Activated CD4-positive, alpha-beta T cell treated with anti-CD3 and anti-CD28 coated beads, Interleukin-2, Interleukin-6, amounts not matched to agents 100 ng/mL and 50 ng/mL, durations not matched to agents 16 hours and 8 hours (primary cell): ENCODE measurements at regions not wholly inside any gene's neighbourhood (a gene's known extent, or its start where the extent isn't known, plus 50 kb on each side); places are given as distances from the start of the nearest gene placed in this dataset.
"Not testable (repeated sequence)": the region's sequence is repeated elsewhere in the genome, so short reads cannot be mapped to it uniquely, and the experiment has no call there.

Experiments used
- DNase-seq: peaks from one replicate; pipeline ENCODE4 v3.0.0-alpha.2; 2020

DNA sequence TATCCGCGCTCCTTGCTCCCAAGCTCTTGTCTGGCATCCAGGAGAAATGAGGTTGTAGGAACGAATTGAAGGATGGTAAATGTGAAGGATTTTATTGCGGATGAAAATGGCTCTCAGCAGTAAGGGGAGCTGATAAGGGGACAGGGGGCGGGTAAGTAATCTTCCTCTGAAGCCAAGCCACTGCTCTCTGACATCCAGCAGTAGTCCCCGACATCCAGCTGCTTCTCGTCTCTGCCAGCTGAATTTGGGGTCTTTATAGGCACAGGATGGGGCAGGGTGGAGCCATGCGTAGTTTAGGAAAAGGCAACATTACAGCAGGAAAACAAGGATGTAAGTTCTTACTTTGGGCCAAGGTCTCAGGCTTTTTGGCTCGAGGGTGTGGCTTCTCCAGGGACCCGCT is 1370.1 kb upstream of the RAG2 start:
- DNase-seq = no peak

DNA sequence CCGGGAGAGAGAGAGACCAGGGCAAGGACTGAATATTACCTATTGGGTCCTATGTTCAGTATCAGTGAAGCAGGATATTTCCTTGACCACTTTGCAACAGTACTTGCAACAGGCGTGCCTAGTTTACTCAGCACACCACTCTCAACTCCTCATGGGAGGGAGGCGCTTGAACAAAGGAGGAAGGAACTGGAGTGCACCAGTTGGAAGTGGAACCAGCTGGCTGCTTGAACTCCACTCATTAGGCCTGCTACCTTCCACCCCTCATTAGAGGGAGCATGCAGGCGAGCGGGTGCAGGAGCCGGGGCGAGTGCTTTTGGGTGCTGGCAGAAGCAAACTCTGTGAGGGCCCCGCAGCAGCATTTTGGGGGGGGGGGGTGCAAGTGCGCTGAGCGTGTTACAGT is 1369.6 kb upstream of the RAG2 start:
- DNase-seq = no peak

DNA sequence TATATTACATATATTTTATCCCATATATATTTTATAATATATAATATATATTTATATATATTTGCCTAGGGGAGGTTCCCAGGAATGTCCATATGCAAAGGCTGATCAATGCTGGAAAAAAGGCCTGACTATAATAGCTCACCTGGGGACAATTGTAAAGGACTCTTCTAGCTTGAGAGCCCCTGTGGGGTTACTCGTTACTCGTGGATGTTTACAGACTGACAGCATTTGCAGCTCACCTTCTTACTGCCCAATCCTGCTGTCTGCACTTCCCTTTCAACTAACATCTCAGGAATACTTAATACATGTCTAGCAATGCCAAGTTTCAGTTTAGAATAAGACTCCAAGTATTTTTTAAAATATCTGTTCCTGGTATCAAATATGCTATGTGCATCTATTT is 1365.4 kb upstream of the RAG2 start:
- no peak for DNase-seq

DNA sequence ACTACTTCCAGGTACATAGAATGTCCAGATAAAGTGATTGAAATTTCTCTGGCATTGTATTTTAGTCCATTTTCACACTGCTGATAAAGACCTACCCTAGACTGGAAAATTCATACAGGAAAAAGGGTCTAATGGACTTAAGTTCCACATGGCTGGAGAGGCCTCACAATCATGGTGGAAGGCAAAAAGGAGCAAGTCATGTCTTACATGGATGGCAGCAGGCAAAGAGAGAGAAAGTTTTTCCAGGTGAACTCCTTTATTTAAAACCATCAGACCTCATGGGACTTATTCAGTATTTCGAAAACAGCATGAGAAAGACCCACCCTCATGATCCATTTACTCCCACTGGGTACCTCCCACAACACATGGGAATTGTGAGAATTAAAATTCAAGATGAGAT is 1359.7 kb upstream of the RAG2 start:
- no peak for DNase-seq

DNA sequence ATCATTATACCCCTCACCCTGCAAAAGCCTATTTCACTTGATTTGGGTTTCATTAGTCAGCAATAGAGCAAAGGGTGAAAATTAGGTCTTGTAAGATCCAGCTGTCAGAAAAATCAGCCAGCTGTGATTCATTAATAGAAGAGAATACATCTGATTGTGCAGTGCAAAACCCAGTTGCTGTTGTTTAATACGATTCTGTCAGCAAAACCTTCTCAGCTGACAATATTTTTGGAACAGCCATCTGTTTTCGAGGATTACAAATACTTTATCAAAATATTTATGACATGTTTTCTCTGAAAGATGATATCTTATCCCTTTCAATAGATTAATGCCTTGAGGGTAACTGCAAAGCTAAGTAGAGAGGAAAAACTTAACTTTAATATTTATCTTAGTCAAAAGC is 1354.0 kb upstream of the RAG2 start:
- no peak for DNase-seq

DNA sequence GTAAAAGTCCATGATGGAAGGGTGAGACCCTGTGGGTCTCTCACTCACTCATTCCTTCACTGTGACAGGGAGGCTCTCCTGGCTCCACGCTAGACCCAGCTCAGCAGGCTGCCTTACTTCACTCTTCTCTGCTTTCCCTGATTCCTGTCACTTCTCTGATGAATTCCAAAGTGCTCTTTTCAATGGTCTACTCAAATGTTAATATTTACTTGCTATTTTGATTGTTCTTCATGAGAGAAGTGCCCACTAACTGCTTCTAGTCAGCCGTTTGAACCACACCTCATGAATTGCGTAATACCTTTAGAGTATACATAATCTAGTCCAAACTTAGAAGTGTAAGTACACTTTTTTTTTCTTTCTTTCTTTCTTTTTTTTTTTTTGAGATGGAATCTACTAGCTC is 1350.2 kb upstream of the RAG2 start:
- DNase-seq = no peak

DNA sequence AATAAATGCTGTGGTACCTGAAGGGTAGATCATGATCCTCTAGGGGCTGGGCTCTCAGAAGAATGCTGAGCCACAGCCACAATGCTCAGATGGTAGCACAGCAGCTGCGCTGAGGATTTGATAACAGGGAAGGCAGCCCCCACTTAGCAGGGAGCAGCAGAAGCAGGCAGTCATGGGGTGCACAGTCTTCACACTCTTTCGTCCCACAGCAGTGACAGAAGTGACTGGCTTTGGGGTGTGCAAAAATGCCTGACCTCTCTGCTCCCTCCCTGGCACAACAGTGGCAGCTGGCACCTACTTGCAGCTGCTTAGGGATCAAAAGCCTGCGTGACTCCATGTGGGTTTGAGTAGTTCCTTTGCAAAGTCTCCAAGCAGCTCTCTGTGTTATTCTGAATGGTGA is 1349.8 kb upstream of the RAG2 start:
- DNase-seq = no peak

DNA sequence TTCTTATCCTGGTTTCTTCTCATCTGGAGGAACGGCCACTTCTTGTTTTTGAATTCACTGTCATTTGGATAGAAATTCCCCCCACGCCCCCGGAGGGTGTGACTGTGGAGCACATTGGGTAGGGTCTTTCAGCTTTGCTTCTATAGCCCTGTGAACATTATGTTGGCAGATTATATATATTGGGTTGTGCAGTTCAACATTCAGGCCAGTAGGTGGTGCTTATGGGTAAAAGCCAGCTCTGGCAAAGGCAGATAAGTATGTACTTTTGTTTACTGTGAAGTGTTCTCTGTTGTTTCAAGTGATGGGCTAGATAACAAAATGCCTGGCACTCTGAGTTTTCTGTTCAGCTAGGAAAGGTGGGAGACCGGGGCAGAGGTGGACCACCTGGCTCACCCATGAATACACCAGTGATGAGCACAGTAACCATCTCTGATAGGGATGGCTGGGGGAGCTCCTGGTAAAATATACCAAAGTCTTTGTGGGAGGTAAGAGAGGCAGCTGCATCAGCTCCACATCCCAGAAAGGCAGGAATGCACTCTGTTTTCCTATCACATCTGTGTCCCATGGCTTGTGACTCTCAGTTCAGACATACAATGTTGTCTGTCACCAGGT is 1348.2 kb upstream of the RAG2 start:
- peak; percentile 46 for DNase-seq

DNA sequence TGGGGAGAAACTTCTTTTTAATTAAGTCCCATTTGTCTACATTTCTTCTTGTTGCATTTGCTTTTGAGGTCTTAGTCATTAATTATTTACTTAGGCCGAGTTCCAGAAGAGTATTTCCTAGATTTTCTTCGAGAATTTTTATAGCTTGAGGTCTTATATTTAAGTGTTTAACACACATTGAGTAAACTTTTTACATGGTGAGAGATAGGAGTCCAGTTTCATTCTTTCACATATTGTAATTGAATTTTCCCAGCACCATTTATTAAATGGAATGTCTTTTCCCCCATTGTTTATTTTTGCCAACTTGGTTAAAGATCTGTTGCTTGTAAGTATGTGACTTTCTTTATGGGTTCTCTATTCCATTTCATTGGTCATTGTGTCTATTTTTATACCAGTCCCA is 1344.0 kb upstream of the RAG2 start:
- DNase-seq = no peak

DNA sequence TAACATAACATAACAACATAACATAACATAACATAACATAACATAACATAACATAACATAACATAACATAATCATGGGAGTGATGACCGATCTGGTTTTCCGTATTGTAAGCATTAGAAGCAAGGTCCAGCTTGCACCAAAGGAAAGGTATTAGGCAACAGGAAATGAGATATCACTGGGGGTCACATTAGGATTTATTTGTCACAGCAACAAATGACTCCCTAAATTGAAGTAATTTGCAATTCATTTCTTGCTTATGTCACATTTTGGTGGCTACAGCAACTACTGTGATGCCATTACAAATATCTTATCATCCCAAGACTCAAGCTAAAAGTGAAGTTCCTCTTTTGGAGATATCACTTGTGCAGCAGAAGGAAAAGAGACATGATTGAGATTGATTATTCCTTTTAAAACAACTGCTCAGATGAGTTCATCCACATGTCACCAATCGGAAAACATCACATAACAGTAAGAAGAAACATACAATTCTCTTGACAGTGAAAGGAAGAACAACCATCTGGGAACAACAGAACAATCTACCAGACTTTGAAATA is 1331.1 kb upstream of the RAG2 start:
- no peak for DNase-seq

DNA sequence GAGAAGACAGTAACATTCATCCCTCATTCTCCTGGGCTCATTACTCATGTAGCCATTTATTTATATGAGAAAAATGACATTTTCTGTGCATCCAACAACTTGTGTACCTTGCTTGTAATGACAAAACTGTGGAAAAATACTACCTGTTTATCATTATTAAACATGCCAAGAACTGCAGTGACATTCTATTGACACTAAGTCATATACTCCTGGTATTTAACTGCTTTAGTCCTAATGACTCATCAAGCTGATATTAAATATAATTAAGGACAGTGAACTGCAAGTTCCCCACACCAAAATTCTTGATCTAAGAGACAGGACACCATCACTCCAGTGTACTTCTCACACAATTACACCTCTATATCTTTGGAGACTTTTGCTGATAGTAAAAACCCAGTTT is 1328.7 kb upstream of the RAG2 start:
- DNase-seq = no peak

DNA sequence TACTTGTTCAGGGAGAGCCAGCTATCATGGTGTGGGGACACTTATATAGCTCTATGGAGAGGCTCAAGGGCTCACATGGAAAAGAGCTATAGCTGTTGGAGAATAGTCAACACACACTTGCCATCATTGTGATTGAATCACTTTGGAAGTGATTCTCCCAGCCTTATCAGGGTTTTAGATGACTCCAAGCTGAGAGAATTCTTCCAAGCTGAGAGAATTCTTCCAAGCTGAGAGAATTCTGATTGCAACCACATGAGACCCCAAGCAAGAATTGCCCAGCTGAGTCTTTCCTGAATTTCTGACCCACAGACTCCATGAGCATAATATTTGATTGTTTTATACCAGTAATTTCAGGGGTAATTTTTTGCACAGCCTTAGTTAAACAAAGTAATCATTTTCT is 1318.3 kb upstream of the RAG2 start:
- no peak for DNase-seq

DNA sequence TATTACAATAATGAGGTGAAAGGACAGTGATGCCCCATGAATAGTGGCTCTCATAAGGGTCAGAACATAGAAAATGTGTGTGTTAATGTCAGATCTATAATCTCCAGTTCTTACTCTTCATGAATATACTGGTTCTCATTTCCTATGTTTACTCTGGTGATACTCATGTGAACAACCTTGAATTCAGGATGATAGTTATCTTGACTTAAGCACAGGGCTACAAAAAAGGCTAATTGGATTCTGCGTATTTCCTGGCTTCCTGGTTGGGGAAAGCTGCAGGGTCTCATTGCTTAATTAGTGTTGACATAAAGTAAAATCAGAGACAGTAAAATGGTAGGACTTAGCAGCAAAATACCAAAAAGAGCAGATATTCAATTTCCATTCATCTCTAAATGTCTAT is 1316.8 kb upstream of the RAG2 start:
- DNase-seq = no peak

DNA sequence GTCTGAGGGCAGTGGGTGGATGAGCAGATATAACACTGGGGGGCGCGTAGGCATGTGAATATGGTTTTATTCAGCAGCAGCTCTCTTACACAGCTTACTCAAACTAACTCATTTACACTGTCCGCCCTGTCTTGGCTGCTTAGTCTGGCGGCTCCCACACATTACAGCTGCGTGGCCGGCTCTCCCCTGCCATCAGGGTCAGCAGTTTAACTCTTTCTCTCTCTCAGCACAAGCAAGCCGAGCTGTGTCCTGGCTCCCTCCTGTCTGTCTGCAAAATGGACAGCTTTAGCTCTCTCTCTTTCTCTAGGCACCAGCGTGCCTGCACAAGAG is 1310.1 kb upstream of the RAG2 start:
- DNase-seq = no peak

DNA sequence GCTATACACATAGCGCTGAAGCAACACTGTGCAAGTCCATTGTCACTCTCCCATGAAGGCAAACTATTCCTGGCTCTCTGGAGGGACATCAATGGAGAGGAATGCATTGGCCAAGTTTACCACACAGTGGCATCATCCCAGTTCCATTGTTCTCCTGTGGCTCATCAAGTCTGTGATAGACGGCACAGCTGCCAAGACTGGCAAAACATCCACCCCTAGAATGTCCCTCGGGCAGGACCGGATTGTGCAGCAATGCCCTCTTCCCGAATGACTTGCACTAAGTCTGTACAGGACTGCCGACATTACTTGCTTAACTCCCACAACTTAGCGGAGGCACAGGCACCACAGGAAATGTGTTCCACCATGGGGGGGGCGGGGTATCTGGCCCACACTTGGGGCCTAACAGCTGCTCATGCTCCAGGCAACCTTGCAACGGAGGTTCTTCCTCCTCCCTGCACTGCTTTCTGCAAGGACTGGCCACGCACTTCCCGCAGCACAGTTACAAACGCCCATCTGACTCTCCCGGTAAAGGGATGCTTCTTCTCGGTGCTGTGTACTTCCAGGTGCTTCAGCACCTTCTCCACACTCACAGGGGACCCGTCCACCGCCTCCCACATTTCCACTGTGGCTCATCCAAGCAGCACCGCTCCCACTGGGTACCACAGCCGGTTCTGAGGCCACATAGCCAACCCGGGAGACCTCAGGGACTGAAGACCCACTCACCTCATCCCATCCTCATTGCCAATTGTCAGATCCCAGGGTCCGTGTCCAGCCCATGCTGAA is 1309.6 kb upstream of the RAG2 start:
- no peak for DNase-seq

DNA sequence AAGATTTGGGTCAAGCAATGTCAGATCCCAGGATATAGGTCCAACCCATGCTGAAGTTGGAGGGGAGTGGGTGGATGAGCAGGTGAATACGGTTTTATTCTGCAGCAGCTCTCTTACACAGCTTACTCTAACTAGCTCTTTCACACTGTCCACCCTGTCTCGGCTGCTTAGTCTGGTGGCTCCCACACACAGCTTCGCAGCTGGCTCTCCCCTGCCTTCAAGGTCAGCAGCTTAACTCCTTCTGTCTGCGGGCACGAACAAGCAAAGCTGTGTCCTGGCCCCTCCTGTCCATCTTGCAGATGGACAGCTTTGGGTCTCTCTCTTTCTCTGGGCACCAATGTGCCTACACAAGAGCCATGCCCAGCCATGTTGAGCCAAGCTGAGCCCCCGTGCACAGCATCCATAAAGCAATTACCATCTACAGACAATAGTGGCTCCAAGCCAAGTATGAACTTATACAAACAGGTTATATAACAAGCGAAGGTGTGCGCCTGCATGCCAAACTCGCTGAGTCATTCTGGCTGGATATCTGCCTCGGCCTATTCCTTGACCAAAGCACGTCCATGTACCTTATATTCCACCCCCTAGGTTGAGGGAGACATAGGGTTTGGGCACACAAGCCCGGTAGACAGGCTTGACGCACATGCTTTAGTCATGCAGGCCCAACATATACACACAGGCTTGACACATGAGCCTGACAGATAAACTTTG is 1307.8 kb upstream of the RAG2 start:
- no peak for DNase-seq

DNA sequence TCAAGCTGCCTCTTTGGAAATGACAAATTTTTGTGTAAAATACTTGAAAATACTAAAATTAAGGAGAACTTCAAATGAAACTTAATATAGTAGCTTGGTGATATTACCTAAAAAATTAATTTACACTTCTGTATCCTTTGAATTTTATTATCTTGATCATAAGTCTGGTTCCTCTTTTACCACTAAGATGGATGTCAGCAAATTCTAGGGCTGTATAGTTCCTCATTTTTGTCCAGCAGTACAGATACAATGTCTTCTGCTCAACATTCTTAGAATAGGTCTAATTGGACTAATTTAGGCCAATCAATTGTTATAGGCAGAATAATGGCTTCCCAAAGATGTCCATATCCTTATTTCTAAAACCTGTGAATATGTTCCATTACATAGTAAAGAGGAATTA is 1298.0 kb upstream of the RAG2 start:
- no peak for DNase-seq

DNA sequence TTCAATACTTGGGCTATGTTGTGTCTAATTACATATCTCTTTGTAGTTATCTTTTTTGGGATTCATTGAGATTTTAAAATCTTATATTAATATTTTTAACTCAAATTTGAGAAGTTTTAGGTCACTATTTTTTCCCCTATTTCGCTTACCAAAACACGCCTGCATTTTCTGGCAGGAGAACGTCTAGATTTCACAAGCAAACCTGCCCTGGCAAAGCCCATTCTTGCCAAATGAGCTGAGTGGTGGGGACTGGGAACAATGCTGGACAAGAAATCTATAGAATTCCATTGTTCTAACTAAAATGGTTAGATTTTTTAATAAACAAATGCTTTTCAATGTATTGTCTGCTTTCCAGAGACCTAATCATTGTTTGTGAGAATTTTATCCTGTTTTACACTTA is 1283.7 kb upstream of the RAG2 start:
- DNase-seq = no peak

DNA sequence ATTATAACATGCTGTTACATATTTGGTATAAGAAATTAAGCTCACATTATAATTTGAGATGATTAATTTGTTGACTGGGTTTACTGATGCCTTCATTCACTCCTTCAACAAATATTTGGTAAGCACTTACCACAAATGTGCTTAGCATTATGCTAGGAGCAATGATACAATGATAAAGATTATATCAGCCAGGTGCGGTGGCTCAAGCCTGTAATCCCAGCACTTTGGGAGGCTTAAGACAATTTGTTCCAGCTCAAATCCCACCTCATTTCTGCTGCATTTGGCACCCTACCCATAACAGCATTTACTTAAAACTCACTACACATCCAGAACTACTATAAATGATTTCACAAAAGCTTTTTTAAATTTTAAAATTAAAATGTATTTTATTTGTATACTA is 1263.6 kb upstream of the RAG2 start:
- no peak for DNase-seq

DNA sequence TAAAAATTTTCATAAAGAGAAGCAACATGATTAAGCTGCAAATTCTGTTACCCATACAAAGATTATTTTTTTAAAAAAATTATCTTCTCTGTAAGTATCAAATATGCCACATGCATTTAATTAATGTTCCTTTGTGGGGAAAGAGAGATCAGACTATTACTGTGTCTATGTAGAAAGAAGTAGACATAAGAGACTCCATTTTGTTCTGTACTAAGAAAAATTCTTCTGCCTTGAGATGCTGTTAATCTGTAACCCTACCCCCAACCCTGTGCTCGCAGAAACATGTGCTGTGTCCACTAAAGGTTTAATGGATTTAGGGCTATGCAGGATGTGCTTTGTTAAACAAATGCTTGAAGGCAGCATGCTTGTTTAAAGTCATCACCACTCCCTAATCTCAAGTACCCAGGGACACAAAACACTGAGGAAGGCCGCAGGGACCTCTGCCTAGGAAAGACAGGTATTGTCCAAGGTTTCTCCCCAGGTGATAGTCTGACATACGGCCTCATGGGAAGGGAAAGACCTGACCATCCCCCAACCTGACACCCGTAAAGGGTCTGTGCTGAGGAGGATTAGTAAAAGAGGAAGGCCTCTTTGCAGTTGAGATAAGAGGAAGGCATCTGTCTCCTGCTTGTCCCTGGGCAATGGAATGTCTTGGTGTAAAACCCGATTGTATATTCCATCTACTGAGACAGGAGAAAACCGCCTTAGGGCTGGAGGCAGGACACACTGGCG is 1260.9 kb upstream of the RAG2 start:
- not testable (repeated sequence) for DNase-seq

DNA sequence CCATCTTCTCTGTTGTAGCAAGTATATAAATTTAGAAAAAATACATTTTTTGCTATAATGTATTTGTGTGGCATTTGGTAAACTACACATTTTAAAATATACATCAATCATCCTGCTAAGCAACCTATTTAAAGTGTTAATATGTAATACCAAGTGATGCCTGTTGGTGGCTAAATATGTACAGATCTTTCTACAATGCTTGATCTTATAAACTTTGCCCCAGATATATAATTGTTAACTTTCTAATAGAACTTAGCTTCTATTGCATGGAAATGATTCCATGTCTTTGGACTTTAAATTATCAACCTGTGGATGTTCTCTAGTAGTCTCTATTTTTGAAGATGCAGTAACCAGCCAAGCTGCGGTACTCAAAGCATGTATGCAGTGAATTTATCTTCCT is 1260.4 kb upstream of the RAG2 start:
- DNase-seq = no peak

DNA sequence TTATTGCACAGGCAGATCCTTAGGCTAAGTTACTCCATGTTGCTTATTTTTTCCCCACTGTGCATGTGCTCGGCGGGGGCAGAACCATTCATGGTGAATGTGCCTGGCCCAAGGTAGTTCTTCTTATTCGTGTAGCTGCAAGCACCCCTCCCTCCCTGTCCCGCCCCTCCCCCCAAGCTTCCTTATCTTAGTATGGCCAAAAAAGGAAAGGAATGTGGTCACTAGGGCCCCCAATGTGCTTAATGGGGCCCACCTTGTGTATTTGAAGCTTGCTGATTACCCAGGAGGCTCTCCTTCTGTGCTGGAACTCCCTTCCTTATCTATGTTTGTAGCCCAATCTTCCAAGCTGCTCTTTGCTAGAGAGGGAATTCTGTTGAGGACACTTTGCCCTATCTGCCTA is 1259.7 kb upstream of the RAG2 start:
- DNase-seq = no peak

DNA sequence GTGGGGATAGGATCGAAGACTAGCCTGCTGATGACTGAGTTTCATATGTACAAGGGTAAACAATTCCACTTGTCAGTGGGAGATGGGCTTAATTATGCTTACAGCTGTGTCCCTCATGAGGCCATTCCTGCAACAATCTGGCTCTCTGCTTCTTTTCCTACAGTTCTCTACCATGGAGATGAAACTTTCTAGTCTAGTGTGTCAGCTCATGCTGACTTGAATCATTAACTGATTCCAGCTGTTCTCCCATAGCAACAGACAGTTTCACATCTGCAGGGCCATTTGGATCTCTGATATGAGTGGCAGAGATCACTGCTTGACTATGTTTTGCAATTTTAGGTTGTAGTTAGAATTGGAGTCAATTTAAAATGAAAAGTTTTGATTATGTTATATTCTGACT is 1251.7 kb upstream of the RAG2 start:
- DNase-seq = no peak

DNA sequence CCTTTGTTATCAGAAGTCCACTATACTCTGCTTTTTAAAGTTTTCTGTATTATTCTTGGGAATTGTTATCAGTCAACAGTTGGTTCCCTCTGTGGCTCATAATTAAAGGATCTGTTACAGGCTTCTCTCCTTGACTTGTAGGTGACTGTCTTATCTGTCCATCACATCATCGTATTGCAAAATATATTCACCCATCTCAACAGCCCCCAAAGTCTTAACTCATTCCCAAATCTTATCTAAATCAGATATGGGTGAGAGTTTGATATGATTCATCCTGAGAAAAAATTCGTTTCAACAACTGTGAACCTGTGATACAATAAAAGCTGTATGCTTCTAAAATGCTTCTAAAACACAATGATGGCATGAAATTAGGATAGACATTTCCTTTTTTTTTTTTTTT is 1245.6 kb upstream of the RAG2 start:
- DNase-seq = no peak
